Ascending aorta (tissue), 2 donors: ENCODE measurements at regions not wholly inside any gene's neighbourhood (a gene's known extent, or its start where the extent isn't known, plus 50 kb on each side); places are given as distances from the start of the nearest gene placed in this dataset.

Experiments used
- DNase-seq, 2 donors: peaks; one replicate each; pipeline ENCODE4 v3.0.0-alpha.2; 2019; ENCODE audit warnings: low spot score in 2 of 2
- H3K27ac ChIP-seq, 2 donors: fragments of 200-600 bp; sonication (generic); one replicate each; pipeline ENCODE4 v1.5.1; 2016 to 2017; ENCODE audit warnings: mild to moderate bottlenecking in 1 of 2
- H3K27me3 ChIP-seq: fragments of 200-600 bp; sonication (generic); one replicate; pipeline ENCODE4 v1.5.1; 2017
- H3K36me3 ChIP-seq, 2 donors: fragments of 200-600 bp; sonication (generic); one replicate each; pipeline ENCODE4 v1.5.1; 2016
- H3K4me1 ChIP-seq, 2 donors: fragments of 200-600 bp; sonication (generic); one replicate each; pipeline ENCODE4 v1.5.1; 2016 to 2017; ENCODE audit warnings: mild to moderate bottlenecking in 1 of 2
- H3K4me3 ChIP-seq, 2 donors: fragments of 200-600 bp; sonication (generic); one replicate each; pipeline ENCODE4 v1.5.1; 2016 to 2017; ENCODE audit warnings: mild to moderate bottlenecking in 1 of 2
- H3K9me3 ChIP-seq, 2 donors: fragments of 200-600 bp; sonication (generic); one replicate each; pipeline ENCODE4 v1.5.1; 2016
- CTCF ChIP-seq, 3 experiments: fragments of 200-600 bp in 2 of 3; fragments of 450-650 bp in 1 of 3; sonication (generic) in 2 of 3; IDR thresholded peaks; one replicate each; pipeline ENCODE4 v1.5.1; 2016 to 2019; ENCODE audit warnings: antibody characterized with exemption in 3 of 3, mild to moderate bottlenecking in 1 of 3, moderate library complexity in 1 of 3
- intact Hi-C: fragments of 100-400 bp; cut with DNase I; formaldehyde crosslinking; loops from one replicate; pipeline ENCODE4 v1.15.1; 2023

- H3K4me3 ChIP-seq = no peak overlapping the region
- H3K27me3 ChIP-seq = no peaks in the 10 kb centered on the region
- no peaks in the 10 kb centered on the region for H3K36me3 ChIP-seq
- TF ChIP-seq CTCF (IDR thresholded peaks at IDR 0.05) = no peak
- no peaks in the 10 kb centered on the region for H3K9me3 ChIP-seq
- no peak for DNase-seq
- intact Hi-C loops = no loop called here
- no peak overlapping the region for H3K27ac ChIP-seq
- no peaks in the 10 kb centered on the region for H3K4me1 ChIP-seq
Measured at GRCh38 chr2:10235909-10236550, 66.7 kb upstream of the HPCAL1 start.

- no peaks in the 10 kb centered on the region for H3K36me3 ChIP-seq
- no peak overlapping the region for H3K27ac ChIP-seq
- TF ChIP-seq CTCF (IDR thresholded peaks at IDR 0.05) = no peak
- intact Hi-C loops = no loop called here
- no peaks in the 10 kb centered on the region for H3K4me1 ChIP-seq
- no peak overlapping the region for H3K4me3 ChIP-seq
- H3K27me3 ChIP-seq = no peaks in the 10 kb centered on the region
- no peaks in the 10 kb centered on the region for H3K9me3 ChIP-seq
- DNase-seq = no peak
Measured at GRCh38 chr2:10236571-10237391, 65.9 kb upstream of the HPCAL1 start.

DNA sequence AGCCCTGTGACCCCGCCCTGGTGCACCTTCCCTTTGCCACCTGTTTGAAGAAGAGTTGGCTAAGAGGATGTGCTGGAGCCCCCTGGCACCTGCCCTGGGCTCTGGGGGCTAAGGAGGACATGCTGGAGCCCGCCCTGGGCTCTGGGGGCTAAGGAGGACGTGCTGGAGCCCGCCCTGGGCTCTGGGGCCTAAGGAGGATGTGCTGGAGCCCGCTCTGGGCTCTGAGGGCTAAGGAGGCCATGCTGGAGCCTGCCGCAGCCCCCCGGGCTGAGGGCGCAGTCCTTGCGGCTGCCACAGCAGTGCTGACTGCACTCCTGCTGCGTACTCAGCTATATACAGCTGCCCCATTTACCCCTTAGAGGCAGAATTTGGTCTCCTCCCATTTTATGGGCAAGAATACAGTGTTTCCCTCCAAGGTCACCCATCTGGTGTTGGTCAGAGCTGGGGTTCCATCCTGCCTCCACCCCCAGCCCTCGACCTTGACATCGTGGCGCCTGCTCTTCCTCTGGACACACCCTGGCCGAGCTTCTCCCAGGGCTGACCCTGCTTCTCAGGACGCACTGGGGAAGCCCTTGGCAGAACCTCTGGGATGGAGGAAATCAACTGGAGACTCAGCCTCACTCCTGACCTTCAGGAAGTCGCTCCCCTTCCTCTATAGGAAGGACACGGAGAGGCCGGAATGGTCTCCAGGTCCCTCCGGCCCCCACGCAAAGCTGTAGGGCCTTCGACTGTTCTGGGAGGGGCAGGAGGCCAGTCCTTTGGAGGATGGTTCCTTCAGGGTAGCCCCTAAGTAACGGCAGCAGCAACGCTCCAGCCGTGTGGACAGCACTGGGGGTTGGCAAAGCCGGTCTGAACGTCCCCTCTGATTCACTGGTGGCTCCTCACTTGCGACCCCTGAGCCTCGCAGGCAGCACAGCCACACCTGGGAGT lies 65.0 kb upstream of the HPCAL1 start:
- Histone ChIP-seq H3K9me3 (no peaks in the 10 kb centered on the region), H3K4me1 (no peaks in the 10 kb centered on the region), H3K27ac (no peak overlapping the region), H3K4me3 (no peak overlapping the region), H3K36me3 (no peaks in the 10 kb centered on the region), H3K27me3 (no peaks in the 10 kb centered on the region)
- intact Hi-C loops = no loop called here
- TF ChIP-seq CTCF (IDR thresholded peaks at IDR 0.05) = no peak
- no peak for DNase-seq

- intact Hi-C loops = no loop called here
- TF ChIP-seq CTCF (IDR thresholded peaks at IDR 0.05) = no peak
- no peak overlapping the region for H3K27ac ChIP-seq
- H3K4me1 ChIP-seq = no peaks in the 10 kb centered on the region
- H3K9me3 ChIP-seq = no peaks in the 10 kb centered on the region
- no peak overlapping the region for H3K4me3 ChIP-seq
- no peaks in the 10 kb centered on the region for H3K27me3 ChIP-seq
- no peaks in the 10 kb centered on the region for H3K36me3 ChIP-seq
- DNase-seq = no peak
Measured at GRCh38 chr2:10238396-10238795, 64.3 kb upstream of the HPCAL1 start.

GRCh38 chr2:10238991-10239485 lies 63.7 kb upstream of the HPCAL1 start:
- no peak for TF ChIP-seq CTCF (IDR thresholded peaks at IDR 0.05)
- no peaks in the 10 kb centered on the region for H3K27me3 ChIP-seq
- no peaks in the 10 kb centered on the region for H3K9me3 ChIP-seq
- H3K4me3 ChIP-seq = no peak overlapping the region
- H3K36me3 ChIP-seq = no peaks in the 10 kb centered on the region
- no peak overlapping the region for H3K27ac ChIP-seq
- no peak for DNase-seq
- no peaks in the 10 kb centered on the region for H3K4me1 ChIP-seq
- intact Hi-C loops = no loop called here
